DMS79 treated with DMSO at 0.1 percent for 48 hours (cell line): ENCODE measurements at regions not wholly inside any gene's neighbourhood (a gene's known extent, or its start where the extent isn't known, plus 50 kb on each side); places are given as distances from the start of the nearest gene placed in this dataset.

Experiments used
- DNase-seq: peaks from one replicate; lab custom pipeline; 2025; lab: John Stamatoyannopoulos, UW

GRCh38 chr13:94968757-94969086 is 256.4 kb upstream of the SOX21 start:
- DNase-seq: no peak

GRCh38 chr13:94968040-94968756 is 255.9 kb upstream of the SOX21 start:
- peak; percentile 9 for DNase-seq

- DNase-seq: peak; percentile 40
Measured at GRCh38 chr13:94967183-94968039, 255.1 kb upstream of the SOX21 start.

GRCh38 chr13:94966422-94966955 is 254.1 kb upstream of the SOX21 start:
- no peak for DNase-seq

GRCh38 chr13:94959626-94960025 is 247.3 kb upstream of the SOX21 start:
- no peak for DNase-seq

DNA sequence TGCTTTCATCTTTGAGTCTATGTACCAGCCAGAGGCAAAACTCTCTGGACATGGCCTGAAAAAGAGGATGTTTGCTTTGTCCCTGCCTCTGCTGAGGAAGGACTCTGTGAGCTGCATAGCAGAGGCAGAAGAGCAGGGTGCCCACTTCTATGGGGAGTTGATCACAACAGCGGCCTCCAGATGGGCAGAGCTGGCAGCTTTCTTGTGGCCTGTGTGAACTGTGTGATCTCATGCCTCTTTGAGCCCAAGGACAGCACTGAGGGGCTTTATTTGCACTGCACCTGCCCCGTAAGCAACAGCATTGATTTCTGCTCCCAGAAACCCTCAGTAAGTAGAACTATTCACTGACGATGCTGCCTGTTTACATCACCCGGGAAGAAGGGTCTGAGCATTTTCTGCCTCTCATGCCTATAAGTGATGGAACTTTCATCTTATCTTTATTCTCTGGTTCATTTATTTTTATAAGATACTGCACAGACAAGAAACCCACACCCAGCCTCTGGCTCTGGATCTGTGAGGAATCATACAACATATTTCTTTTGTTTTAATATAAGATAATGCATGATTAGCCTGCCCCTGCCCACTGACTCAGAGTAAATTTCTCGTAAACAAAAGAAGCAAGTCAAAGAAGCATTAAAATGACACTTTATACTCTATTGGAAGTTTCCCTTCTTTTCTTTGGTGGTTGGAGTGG is 244.2 kb upstream of the SOX21 start:
- no peak for DNase-seq

GRCh38 chr13:94952787-94953186 is 240.4 kb upstream of the SOX21 start:
- no peak for DNase-seq

DNA sequence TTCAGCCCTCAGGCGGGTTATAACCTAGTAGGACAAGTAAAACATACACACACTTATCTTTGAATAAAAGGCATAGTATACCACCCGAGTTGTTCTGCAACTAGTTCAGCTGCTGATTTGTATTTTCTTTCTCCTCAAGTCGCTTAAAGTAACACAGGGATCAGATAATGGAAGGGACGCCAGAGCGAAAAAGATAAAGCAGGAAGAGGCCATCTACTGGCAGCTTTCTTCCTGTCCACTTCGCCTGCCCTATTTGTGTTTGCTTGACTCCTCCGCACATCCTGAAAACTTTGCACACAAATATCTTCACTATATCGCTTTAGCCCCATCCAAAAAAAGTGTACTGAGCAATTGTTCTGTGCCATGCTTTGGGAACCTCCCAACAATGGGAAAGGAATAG is 238.0 kb upstream of the SOX21 start:
- no peak for DNase-seq

DNA sequence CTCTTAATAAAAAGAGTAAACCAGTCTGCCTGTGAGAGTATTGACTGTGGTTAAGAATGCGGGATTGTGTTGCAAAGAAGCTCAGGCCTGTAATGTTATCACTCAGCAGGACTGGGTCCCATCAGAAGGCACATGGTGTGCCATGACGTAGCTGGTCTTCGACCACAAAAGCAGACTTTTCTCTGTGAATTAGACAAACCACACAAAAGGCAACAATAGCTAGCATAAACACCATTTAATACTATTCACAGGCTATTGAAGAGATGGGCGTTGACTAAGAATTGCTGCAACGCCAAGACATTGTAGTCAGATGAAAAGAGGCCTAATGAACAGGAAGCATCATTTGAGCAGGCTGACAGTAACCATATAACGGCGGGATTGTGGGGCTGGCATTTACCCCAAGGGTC is 235.6 kb upstream of the SOX21 start:
- DNase-seq: no peak

DNA sequence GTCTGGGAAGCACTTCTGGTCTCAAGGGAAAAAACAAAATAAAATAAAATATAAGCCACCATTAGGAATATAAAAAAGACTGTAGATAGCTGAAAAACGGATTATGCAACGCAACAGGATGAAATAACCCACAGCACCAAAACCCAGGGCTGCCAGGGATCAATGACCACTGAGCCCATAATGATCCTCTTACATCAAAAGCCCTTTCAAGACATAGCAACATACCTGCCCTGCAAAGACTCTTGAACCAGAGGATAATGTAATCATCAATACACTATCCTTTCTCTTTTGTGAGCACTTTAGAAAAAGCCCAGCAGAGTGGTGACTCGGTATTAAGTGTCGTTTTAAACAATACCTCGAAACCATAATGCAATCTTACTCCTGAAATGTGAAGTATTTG is 235.0 kb upstream of the SOX21 start:
- no peak for DNase-seq

DNA sequence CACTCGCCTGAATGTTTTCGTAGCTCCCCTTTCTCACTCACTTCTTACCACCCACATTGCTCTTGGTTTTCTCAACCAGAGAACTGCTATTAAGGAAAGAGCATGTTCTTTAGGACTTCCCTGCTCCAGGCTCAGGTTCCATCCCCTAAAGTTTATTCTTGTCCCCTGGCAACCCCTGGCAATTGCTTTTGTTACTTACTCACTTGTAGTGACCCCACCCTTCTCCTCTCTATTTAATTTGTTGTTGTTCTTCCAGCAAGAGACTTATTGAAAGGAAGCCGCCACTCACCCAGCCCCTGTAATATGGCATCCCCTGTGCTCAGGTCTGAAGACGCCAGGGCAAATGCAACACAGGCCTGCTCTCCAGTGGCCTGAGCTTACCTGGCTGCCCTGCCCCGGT is 233.7 kb upstream of the SOX21 start:
- DNase-seq: no peak

GRCh38 chr13:94938124-94938523 is 225.8 kb upstream of the SOX21 start:
- no peak for DNase-seq

- no peak for DNase-seq
Measured at GRCh38 chr13:94936633-94937032, 224.3 kb upstream of the SOX21 start.

- no peak for DNase-seq
Measured at GRCh38 chr13:94933936-94934335, 221.6 kb upstream of the SOX21 start.

DNA sequence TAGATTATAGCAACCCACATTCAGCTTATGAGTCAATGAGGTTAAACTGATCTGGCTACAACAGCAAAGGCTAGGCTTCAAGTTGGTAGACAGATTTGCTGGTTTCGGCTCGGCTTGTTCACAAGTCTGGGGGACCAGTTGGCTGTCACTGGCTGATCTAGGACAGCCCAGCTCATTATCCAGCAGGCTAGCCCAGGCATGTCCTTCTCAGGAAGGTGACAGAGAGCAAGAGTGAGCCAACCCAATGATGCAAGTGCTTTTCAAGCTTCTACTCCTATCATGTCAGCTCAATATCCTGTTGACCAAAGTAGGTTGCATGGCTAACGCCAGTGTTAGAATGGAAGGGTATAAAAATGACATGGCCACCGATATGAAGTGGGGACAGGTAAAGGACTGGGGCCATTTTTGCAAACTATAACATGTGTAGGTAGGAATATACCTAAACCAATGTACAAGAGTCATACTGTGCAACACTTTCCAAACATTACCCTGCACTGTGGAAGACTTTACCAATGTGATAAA is 220.9 kb upstream of the SOX21 start:
- DNase-seq: no peak

DNA sequence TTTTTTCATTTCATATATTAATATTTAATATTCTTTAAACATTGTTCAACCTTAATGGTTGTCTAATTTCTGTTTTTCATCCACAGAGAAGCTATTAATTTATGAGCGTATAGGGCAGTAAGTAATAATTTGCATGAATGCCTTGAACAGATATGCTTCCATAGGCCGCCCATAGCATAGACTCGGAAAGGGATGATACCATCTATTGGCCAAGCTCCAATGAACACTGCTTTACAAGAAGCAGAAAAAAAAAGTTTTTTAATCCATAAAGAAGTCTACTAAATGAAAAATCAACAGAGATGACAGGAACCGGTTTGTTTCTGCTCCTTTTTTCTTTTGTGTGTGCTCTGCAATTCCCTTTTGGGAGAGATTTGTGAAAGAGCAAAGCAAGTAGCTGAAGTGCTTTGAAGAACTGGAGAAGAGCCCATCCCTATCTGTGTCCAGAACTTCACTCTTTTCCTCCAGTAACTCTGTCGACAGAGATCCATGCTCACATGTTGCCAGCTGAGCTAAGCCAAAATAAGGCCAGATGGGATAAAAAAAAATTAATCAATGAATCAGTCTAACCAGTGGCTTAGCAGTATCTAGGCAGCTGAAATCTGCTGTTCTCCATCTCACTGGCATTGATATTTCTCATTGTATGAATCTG is 215.9 kb upstream of the SOX21 start:
- DNase-seq: no peak

DNA sequence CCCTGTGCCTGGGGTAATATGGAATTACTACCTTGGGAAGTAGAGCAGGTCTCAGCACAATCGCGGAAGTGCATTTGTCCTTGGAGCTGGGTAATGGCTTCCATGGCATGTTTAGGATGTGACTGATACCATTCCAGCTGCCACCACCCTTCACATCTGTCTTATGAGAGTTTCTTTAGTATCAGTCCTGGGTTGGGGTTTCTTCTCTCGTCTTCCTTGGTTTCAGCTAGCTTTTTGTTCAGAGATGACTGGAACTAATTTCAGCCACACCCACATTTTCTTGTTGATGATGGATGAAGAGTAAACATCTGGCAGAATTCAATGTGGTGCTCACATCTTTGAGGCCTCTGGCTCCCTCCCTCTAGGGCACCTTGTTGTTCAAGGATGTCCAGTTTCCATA is 212.9 kb upstream of the SOX21 start:
- no peak for DNase-seq

DNA sequence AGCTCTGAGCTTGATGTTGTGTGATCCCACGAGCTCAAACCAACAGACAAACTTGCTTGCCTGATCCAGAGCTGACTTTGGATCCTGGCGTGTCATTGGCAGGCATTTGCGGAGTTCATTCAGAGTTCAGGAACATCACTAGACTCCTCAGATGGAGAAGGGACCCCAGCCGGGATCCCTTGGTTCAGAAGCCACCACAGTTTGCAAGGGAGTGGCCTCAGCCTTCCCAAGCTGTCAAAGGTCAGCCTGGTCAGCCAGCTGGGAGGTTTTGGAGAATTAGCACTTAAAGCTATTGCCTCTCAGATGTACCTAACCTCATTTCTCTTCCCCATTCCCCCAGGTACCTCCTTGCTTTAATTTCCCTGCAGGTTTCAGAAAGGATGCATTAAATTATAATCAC is 208.8 kb upstream of the SOX21 start:
- no peak for DNase-seq

- DNase-seq: no peak
Measured at GRCh38 chr13:94920578-94920977, 208.2 kb upstream of the SOX21 start.

DNA sequence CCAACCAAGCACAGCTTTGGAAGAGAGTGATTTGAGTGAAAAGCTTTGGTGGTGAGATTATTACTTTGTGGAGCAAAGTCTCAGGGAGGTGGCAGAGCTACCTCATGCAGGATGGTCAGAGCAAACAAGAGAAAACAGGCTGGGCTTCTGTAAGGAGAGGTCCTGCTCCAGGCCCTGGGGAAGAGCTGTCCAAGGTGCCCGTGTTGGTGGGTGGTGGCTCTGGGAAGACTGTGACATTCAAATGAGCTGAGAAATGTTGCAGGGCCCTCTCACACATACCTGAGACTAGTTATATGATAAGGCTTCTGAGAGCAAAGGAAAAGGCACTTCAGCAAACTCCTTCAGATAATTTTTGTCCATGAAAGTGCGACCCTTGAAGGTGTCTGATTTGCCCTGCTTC is 205.5 kb upstream of the SOX21 start:
- no peak for DNase-seq

GRCh38 chr13:94914895-94915294 is 202.6 kb upstream of the SOX21 start:
- DNase-seq: no peak

GRCh38 chr13:94906605-94907004 is 194.3 kb upstream of the SOX21 start:
- no peak for DNase-seq
